Right lobe of liver (tissue), 6 donors: ENCODE measurements at regions not wholly inside any gene's neighbourhood (a gene's known extent, or its start where the extent isn't known, plus 50 kb on each side); places are given as distances from the start of the nearest gene placed in this dataset.

Experiments used
- ATAC-seq, 4 donors: fragments of 200-7000 bp; cut with Tn5 transposase; one replicate each; pipeline ENCODE4 v1.9.1; 2020; ENCODE audit warnings: mild to moderate bottlenecking in 4 of 4, moderate library complexity in 4 of 4
- DNase-seq, 3 donors: peaks; one replicate each; pipeline ENCODE4 v3.0.0-alpha.2; 2020
- H3K27ac ChIP-seq, 3 donors: fragments of 200-600 bp; one replicate each; pipeline ENCODE4 v1.8.0; 2022
- H3K27me3 ChIP-seq, 2 donors: fragments of 200-600 bp; one replicate each; pipeline ENCODE4 v1.8.0; 2022
- H3K36me3 ChIP-seq, 4 donors: fragments of 200-600 bp; sonication (generic) in 1 of 4; one replicate each; pipeline versions ENCODE4 v1.5.1 to v1.8.0; 2017 to 2022; ENCODE audit warnings: control low read depth in 1 of 4
- H3K4me1 ChIP-seq, 4 donors: fragments of 200-600 bp; sonication (generic) in 1 of 4; one replicate each; pipeline versions ENCODE4 v1.5.1 to v1.8.0; 2017 to 2022; ENCODE audit warnings: control low read depth in 1 of 4
- H3K4me3 ChIP-seq, 3 donors: fragments of 200-600 bp; one replicate each; pipeline ENCODE4 v1.8.0; 2022
- H3K9me3 ChIP-seq, 4 donors: fragments of 200-600 bp; sonication (generic) in 1 of 4; one replicate each; pipeline versions ENCODE4 v1.5.1 to v1.8.0; 2017 to 2022; ENCODE audit warnings: control low read depth in 1 of 4
- CTCF ChIP-seq, 4 donors: fragments of 200-600 bp in 3 of 4; fragments of 450-650 bp in 1 of 4; IDR thresholded peaks; one replicate each; pipeline versions ENCODE4 v1.5.1 to v1.8.0; 2016 to 2022; ENCODE audit warnings: antibody characterized with exemption in 4 of 4, mild to moderate bottlenecking in 2 of 4
- POLR2A ChIP-seq: fragments of 450-650 bp; IDR thresholded peaks from one replicate; pipeline ENCODE4 v1.6.1; 2017; ENCODE audit warnings: antibody characterized with exemption, mild to moderate bottlenecking
- WGBS: methylation state at CpG from one replicate; pipeline ENCODE4 v1.1.6; 2018; ENCODE audit warnings: low coverage, low lambda C conversion rate; ENCODE audit not compliant: insufficient coverage; ENCODE audit errors: missing lambda C conversion rate; 5-methylcytosine and 5-hydroxymethylcytosine counted together
- intact Hi-C, 2 donors: fragments of 100-400 bp; cut with DNase I; formaldehyde crosslinking; loops; one replicate each; pipeline versions ENCODE4 v1.11.2 to v1.14.1; 2022
- donor health status: DM: no; HTN: yes; CAD: no.
- donor health status: DM: no; HTN: no; CAD: no.
- donor health status: DM: no; HTN: no; CAD: no.
- donor health status: DM: no; HTN: yes; CAD: no.
- donor health status: DM: no; HTN: yes; CAD: no.

- intact Hi-C loops, result no loop called here
- Histone ChIP-seq H3K4me3 (no peak overlapping the region), H3K27ac (no peak overlapping the region), H3K27me3 (no peaks in the 10 kb centered on the region), H3K36me3 (no peaks in the 10 kb centered on the region), H3K4me1 (peaks cover 0 to 5% (median 2%) of the 10 kb centered on the region in 4 donors), H3K9me3 (no peaks in the 10 kb centered on the region)
- no peak for TF ChIP-seq POLR2A
- ATAC-seq (no peak), DNase-seq (no peak)
- 62% methylated on average over 7 of the region's 7 CpGs for WGBS
Observed at GRCh38 chr13:99103536-99103935, 97.1 kb upstream of the UBAC2 start.

GRCh38 chr13:99104396-99104795, 96.3 kb upstream of the UBAC2 start:
- no peak for ATAC-seq
- intact Hi-C loops, result no loop called here
- no peak overlapping the region for H3K4me3 ChIP-seq
- no peak for TF ChIP-seq POLR2A
- TF ChIP-seq CTCF (IDR thresholded peaks at IDR 0.05), result no peak
- peaks cover 0 to 5% (median 2%) of the 10 kb centered on the region in 4 donors for H3K4me1 ChIP-seq
- no peaks in the 10 kb centered on the region for H3K36me3 ChIP-seq
- no peak overlapping the region for H3K27ac ChIP-seq
- 91% methylated on average over 8 of the region's 9 CpGs for WGBS
- H3K27me3 ChIP-seq, result no peaks in the 10 kb centered on the region
- DNase-seq, result no peak
- no peaks in the 10 kb centered on the region for H3K9me3 ChIP-seq

- no peak overlapping the region for H3K4me3 ChIP-seq
- intact Hi-C loops, result no loop called here
- WGBS, result 31% methylated on average over 3 of the region's 3 CpGs
- TF ChIP-seq CTCF (IDR thresholded peaks at IDR 0.05) (no peak), POLR2A (no peak)
- no peaks in the 10 kb centered on the region for H3K36me3 ChIP-seq
- H3K27me3 ChIP-seq, result no peaks in the 10 kb centered on the region
- ATAC-seq, result peak; percentile 92 to 99 (median 96)
- no peaks in the 10 kb centered on the region for H3K9me3 ChIP-seq
- DNase-seq, result peak in 1 of 3 donors; percentile 53
- peak overlapping the region in 2 of 3 donors; percentile 41 to 46 for H3K27ac ChIP-seq
- peaks cover 0 to 5% (median 2%) of the 10 kb centered on the region in 4 donors for H3K4me1 ChIP-seq
Observed at GRCh38 chr13:99105160-99105559, 95.5 kb upstream of the UBAC2 start.

GRCh38 chr13:99113351-99113750, 87.3 kb upstream of the UBAC2 start:
- no peak for TF ChIP-seq CTCF (IDR thresholded peaks at IDR 0.05)
- no peak for TF ChIP-seq POLR2A
- no peaks in the 10 kb centered on the region for H3K27me3 ChIP-seq
- H3K27ac ChIP-seq, result no peak overlapping the region
- no peak for DNase-seq
- H3K9me3 ChIP-seq, result no peaks in the 10 kb centered on the region
- H3K4me1 ChIP-seq, result no peaks in the 10 kb centered on the region
- WGBS, result 71% methylated on average over 5 of the region's 5 CpGs
- H3K4me3 ChIP-seq, result no peak overlapping the region
- ATAC-seq, result no peak
- no peaks in the 10 kb centered on the region for H3K36me3 ChIP-seq
- intact Hi-C loops, result no loop called here

DNA sequence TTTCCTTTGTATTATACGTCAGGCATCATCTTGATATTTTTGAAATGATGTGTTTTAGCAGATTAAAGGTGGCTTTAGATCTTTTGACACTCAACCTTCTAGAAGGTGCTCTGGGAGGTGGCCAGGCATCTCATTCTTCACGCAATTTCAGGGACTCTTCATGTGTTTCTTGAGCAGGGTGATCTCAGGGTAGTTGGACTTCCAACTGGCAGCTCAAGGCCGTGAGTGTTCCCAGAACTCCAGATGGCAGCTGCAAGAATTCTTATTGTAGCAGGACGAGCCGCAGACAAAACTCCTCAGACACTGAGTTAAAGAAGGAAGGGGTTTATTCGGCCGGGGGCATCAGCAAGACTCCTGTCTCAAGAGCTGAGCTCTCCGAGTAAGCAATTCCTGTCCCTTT, 82.5 kb upstream of the UBAC2 start:
- H3K4me3 ChIP-seq, result no peak overlapping the region
- WGBS, result 83% methylated on average over 8 of the region's 8 CpGs
- ATAC-seq (no peak), DNase-seq (no peak)
- TF ChIP-seq CTCF (IDR thresholded peaks at IDR 0.05) (no peak), POLR2A (no peak)
- H3K36me3 ChIP-seq, result no peaks in the 10 kb centered on the region
- H3K27ac ChIP-seq, result no peak overlapping the region
- intact Hi-C loops, result no loop called here
- no peaks in the 10 kb centered on the region for H3K4me1 ChIP-seq
- no peaks in the 10 kb centered on the region for H3K27me3 ChIP-seq
- H3K9me3 ChIP-seq, result no peaks in the 10 kb centered on the region
